ENCODE measurements at regions not wholly inside any gene's neighbourhood (a gene's known extent, or its start where the extent isn't known, plus 50 kb on each side); places are given as distances from the start of the nearest gene placed in this dataset.

- H3K27ac ChIP-seq: no peak overlapping the region
- TF ChIP-seq CTCF (IDR thresholded peaks at IDR 0.05; ENCODE audit: low read depth, low read length, missing control alignments): no peak
- H3K27me3 ChIP-seq (replicated peaks): no peaks in the 10 kb centered on the region
- DNase-seq: no peak
- in situ Hi-C loops (cut with HindIII; ENCODE audit: low pct_ligation_motif_present, low sequenced_read_pairs): no loop called here
- H3K36me3 ChIP-seq (replicated peaks): no peaks in the 10 kb centered on the region
- no peak overlapping the region for H3K4me3 ChIP-seq (ENCODE audit: low read depth, low read length)
Measured at GRCh38 chr6:154901876-154902552, 93.1 kb upstream of the TIAM2 start.

- TF ChIP-seq CTCF (IDR thresholded peaks at IDR 0.05; ENCODE audit: low read depth, low read length, missing control alignments): no peak
- Histone ChIP-seq H3K27me3 (replicated peaks) (no peaks in the 10 kb centered on the region), H3K36me3 (replicated peaks) (no peaks in the 10 kb centered on the region), H3K4me3 (ENCODE audit: low read depth, low read length) (no peak overlapping the region), H3K27ac (no peak overlapping the region)
- in situ Hi-C loops (cut with HindIII; ENCODE audit: low pct_ligation_motif_present, low sequenced_read_pairs): no loop called here
- no peak for DNase-seq
Measured at GRCh38 chr6:154907291-154907690, 87.8 kb upstream of the TIAM2 start.

- no peaks in the 10 kb centered on the region for H3K36me3 ChIP-seq (replicated peaks)
- DNase-seq: no peak
Measured at GRCh38 chr6:154908723-154909122, 86.4 kb upstream of the TIAM2 start.

GRCh38 chr6:154909311-154909710, 85.8 kb upstream of the TIAM2 start:
- TF ChIP-seq CTCF (IDR thresholded peaks at IDR 0.05; ENCODE audit: low read depth, low read length, missing control alignments): no peak
- no peaks in the 10 kb centered on the region for H3K36me3 ChIP-seq (replicated peaks)
- H3K27ac ChIP-seq: no peak overlapping the region
- H3K27me3 ChIP-seq (replicated peaks): no peaks in the 10 kb centered on the region
- H3K4me3 ChIP-seq (ENCODE audit: low read depth, low read length): no peak overlapping the region
- DNase-seq: no peak
- in situ Hi-C loops (cut with HindIII; ENCODE audit: low pct_ligation_motif_present, low sequenced_read_pairs): no loop called here

More at GRCh38 chr6:154908723-154909122, 86.4 kb upstream of the TIAM2 start:
- in situ Hi-C loops (cut with HindIII; ENCODE audit: low pct_ligation_motif_present, low sequenced_read_pairs): no loop called here
- Histone ChIP-seq H3K27me3 (replicated peaks) (no peaks in the 10 kb centered on the region), H3K4me3 (ENCODE audit: low read depth, low read length) (no peak overlapping the region), H3K27ac (no peak overlapping the region)
- no peak for TF ChIP-seq CTCF (IDR thresholded peaks at IDR 0.05; ENCODE audit: low read depth, low read length, missing control alignments)

- Histone ChIP-seq H3K4me3 (ENCODE audit: low read depth, low read length) (no peak overlapping the region), H3K36me3 (replicated peaks) (no peaks in the 10 kb centered on the region), H3K27ac (no peak overlapping the region), H3K27me3 (replicated peaks) (no peaks in the 10 kb centered on the region)
- TF ChIP-seq CTCF (IDR thresholded peaks at IDR 0.05; ENCODE audit: low read depth, low read length, missing control alignments): no peak
- DNase-seq: no peak
- in situ Hi-C loops (cut with HindIII; ENCODE audit: low pct_ligation_motif_present, low sequenced_read_pairs): no loop called here
Measured at GRCh38 chr6:154909821-154910220, 85.3 kb upstream of the TIAM2 start.

GRCh38 chr6:154914288-154914687, 80.8 kb upstream of the TIAM2 start:
- H3K36me3 ChIP-seq (replicated peaks): no peaks in the 10 kb centered on the region
- in situ Hi-C loops (cut with HindIII; ENCODE audit: low pct_ligation_motif_present, low sequenced_read_pairs): no loop called here
- H3K27ac ChIP-seq: no peak overlapping the region
- no peaks in the 10 kb centered on the region for H3K27me3 ChIP-seq (replicated peaks)
- H3K4me3 ChIP-seq (ENCODE audit: low read depth, low read length): no peak overlapping the region
- no peak for TF ChIP-seq CTCF (IDR thresholded peaks at IDR 0.05; ENCODE audit: low read depth, low read length, missing control alignments)
- DNase-seq: no peak
